MCF 10A (cell line): ENCODE measurements at regions not wholly inside any gene's neighbourhood (a gene's known extent, or its start where the extent isn't known, plus 50 kb on each side); places are given as distances from the start of the nearest gene placed in this dataset.

Experiments
- BruUV-seq: library from RNA; stranded (reverse); fragments of 400-500 nt; replicated peaks from 2 replicates; lab custom pipeline; 2021; lab: Mats Ljungman, UMichigan
- CTCF ChIA-PET: fragments of 300-600 bp; sonication (Branson Sonifier 250); formaldehyde crosslinking; extraction: SDS; loops from one replicate; lab custom pipeline; 2021; ENCODE audit warnings: antibody characterized with exemption, inconsistent platforms; lab: Yijun Ruan, JAX
- POLR2A ChIA-PET: fragments of 300-600, 350-650 bp; sonication (Branson Sonifier 250); formaldehyde crosslinking; extraction: SDS; loops from one replicate; lab custom pipeline; 2020; ENCODE audit warnings: antibody characterized with exemption, inconsistent platforms; lab: Yijun Ruan, JAX
- DNase-seq: peaks from one replicate; pipeline ENCODE4 v3.0.0-alpha.2; 2018; ENCODE audit not compliant: unreplicated experiment
- H3K27ac Mint-ChIP-seq: one replicate; pipeline ENCODE4 v1.8.0; 2022; ENCODE audit warnings: mild to moderate bottlenecking, low read depth, mixed read lengths; ENCODE audit not compliant: unreplicated experiment
- H3K27me3 Mint-ChIP-seq: one replicate; pipeline ENCODE4 v1.8.0; 2022; ENCODE audit warnings: mixed read lengths; ENCODE audit not compliant: insufficient read depth, unreplicated experiment
- H3K36me3 Mint-ChIP-seq: one replicate; pipeline ENCODE4 v1.8.0; 2022; ENCODE audit warnings: mild to moderate bottlenecking, moderate library complexity, mixed read lengths; ENCODE audit not compliant: insufficient read depth, unreplicated experiment
- H3K4me1 Mint-ChIP-seq: one replicate; pipeline ENCODE4 v1.8.0; 2022; ENCODE audit warnings: mixed read lengths; ENCODE audit not compliant: insufficient read depth, unreplicated experiment
- H3K4me3 Mint-ChIP-seq: one replicate; pipeline ENCODE4 v1.8.0; 2022; ENCODE audit warnings: mild to moderate bottlenecking, moderate library complexity, mixed read lengths; ENCODE audit not compliant: unreplicated experiment
- H3K9me3 Mint-ChIP-seq: one replicate; pipeline ENCODE4 v1.8.0; 2022; ENCODE audit warnings: mixed read lengths; ENCODE audit not compliant: unreplicated experiment
- intact Hi-C: fragments of 100-400 bp; cut with micrococcal nuclease; formaldehyde crosslinking; loops from 2 replicates; pipeline ENCODE4 v1.14.1; 2022
- TF ChIP-seq, protein P1 (sequence below): fragments of 200-600 bp; IDR thresholded peaks from one replicate; pipeline ENCODE4 v1.8.0; 2022; ENCODE audit warnings: antibody characterized with exemption, mild to moderate bottlenecking; ENCODE audit not compliant: unreplicated experiment

GRCh38 chr1:217373761-217374701 is 256.9 kb downstream of the GPATCH2 start:
- no peaks in the 10 kb centered on the region for H3K27me3 Mint-ChIP-seq

GRCh38 chr1:217372049-217372970 is 258.6 kb downstream of the GPATCH2 start:
- Mint-ChIP-seq H3K4me3 (no peak overlapping the region), H3K36me3 (no peaks in the 10 kb centered on the region), H3K9me3 (peaks cover 5% of the 10 kb centered on the region), H3K4me1 (no peaks in the 10 kb centered on the region), H3K27ac (no peak overlapping the region), H3K27me3 (no peaks in the 10 kb centered on the region)
- POLR2A ChIA-PET, result no interaction called here
- no peak for DNase-seq
- TF ChIP-seq, protein P1, sequence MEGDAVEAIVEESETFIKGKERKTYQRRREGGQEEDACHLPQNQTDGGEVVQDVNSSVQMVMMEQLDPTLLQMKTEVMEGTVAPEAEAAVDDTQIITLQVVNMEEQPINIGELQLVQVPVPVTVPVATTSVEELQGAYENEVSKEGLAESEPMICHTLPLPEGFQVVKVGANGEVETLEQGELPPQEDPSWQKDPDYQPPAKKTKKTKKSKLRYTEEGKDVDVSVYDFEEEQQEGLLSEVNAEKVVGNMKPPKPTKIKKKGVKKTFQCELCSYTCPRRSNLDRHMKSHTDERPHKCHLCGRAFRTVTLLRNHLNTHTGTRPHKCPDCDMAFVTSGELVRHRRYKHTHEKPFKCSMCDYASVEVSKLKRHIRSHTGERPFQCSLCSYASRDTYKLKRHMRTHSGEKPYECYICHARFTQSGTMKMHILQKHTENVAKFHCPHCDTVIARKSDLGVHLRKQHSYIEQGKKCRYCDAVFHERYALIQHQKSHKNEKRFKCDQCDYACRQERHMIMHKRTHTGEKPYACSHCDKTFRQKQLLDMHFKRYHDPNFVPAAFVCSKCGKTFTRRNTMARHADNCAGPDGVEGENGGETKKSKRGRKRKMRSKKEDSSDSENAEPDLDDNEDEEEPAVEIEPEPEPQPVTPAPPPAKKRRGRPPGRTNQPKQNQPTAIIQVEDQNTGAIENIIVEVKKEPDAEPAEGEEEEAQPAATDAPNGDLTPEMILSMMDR, result no peak
- no TSS peak for BruUV-seq
- CTCF ChIA-PET, result interaction anchor here (0.6 to 0.7 kb wide), 3 partner anchors 11 to 612 kb away, joined by 3 to 5 read pairs (median 3); no protein-coding TSS in a partner anchor
- intact Hi-C loops, result no loop called here

More at GRCh38 chr1:217373761-217374701, 256.9 kb downstream of the GPATCH2 start:
- H3K9me3 Mint-ChIP-seq, result peaks cover 15% of the 10 kb centered on the region
- intact Hi-C loops, result no loop called here
- H3K4me1 Mint-ChIP-seq, result no peaks in the 10 kb centered on the region
- ChIA-PET CTCF (interaction anchor here (1.3 kb wide), 1 partner anchor 11 kb away, joined by 3 read pairs; no protein-coding TSS in a partner anchor), POLR2A (no interaction called here)
- H3K4me3 Mint-ChIP-seq, result no peak overlapping the region
- DNase-seq, result no peak
- no peaks in the 10 kb centered on the region for H3K36me3 Mint-ChIP-seq
- H3K27ac Mint-ChIP-seq, result no peak overlapping the region
- no TSS peak for BruUV-seq
- TF ChIP-seq, protein P1, result no peak

- intact Hi-C loops, result no loop called here
- ChIA-PET CTCF (no interaction called here), POLR2A (interaction anchor here (0.6 kb wide), 1 partner anchor 253 kb away, joined by 3 read pairs; no protein-coding TSS in a partner anchor)
- Mint-ChIP-seq H3K4me3 (no peak overlapping the region), H3K27ac (no peak overlapping the region), H3K36me3 (no peaks in the 10 kb centered on the region), H3K9me3 (no peaks in the 10 kb centered on the region), H3K27me3 (no peaks in the 10 kb centered on the region), H3K4me1 (no peaks in the 10 kb centered on the region)
- TF ChIP-seq, protein P1, result no peak
- BruUV-seq, result no TSS peak
- no peak for DNase-seq
Measured at GRCh38 chr1:217370757-217371156, 260.1 kb downstream of the GPATCH2 start.
